Activated CD8-positive, alpha-beta memory T cell treated with anti-CD3 and anti-CD28 coated beads, Interleukin-2, amount 50 U/mL, for 1 hour (primary cell): ENCODE measurements at regions not wholly inside any gene's neighbourhood (a gene's known extent, or its start where the extent isn't known, plus 50 kb on each side); places are given as distances from the start of the nearest gene placed in this dataset.
A peak's percentile ranks its signal among the peaks of the same experiment; 100 is the strongest.

Experiments
- DNase-seq: peaks from one replicate; pipeline ENCODE4 v3.0.0-alpha.2; 2020; ENCODE audit errors: extremely low read depth

- DNase-seq = no peak
These were observed 195.2 kb downstream of the AXIN2 start for GRCh38 chr17:65366102-65366844.

DNA sequence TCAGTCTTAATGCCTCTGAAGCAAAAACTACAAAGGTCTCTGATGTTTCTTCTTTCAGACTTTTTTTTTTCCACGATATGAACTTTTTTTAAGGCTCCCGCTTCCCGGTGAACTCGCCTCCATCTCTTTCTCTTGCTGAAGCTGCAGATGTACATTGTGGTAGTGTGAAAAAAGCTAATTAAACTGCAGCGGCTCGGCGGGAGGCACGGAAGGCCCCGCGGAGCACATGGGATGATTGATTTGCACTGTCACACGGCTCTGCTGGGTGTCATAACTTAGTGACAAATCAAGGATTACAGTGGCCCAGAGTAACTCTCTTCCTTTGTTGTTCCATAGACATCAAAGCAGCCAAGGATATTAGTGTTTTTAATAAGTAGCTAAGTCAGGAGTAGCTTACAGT, 196.3 kb downstream of the AXIN2 start:
- DNase-seq = no peak

DNA sequence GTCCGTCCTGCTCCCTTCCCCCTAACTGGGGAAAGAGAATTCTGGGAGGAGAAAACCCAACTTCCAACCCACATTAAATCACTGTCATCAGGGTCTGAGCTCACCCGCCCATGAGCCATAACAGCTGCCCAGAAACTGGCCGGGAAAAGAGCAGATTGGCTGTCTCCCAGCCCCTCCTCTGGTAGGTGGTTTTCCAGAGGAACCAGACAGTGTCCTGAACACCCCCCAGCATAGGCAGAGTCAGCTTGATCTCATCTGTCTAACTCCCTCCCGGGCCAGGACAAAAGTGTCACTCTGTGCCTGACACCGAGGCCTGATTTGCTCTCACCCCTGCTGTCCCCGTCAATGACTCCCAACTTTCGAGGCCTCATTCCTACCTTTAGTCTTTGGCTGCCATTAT, 197.0 kb downstream of the AXIN2 start:
- no peak for DNase-seq

DNA sequence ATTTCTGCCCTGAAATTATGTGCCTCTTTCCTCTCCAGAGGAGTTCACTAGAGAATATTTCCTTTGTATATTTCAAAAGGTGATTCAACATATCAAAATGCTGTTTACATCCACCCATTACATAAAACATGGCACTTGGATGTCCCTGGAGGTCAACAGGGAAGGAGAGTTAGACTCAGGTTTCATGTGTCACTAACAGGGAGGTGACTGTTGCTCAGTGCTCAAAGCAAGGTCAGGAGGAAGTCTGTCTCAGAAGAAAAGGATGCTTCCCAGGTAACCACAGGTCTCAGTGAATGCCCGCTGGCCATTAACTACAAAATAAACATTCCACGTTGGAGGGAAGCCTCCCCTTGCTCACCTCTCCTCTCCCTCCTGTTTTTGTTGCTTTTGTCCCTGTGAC, 198.6 kb downstream of the AXIN2 start:
- DNase-seq = no peak

- DNase-seq = no peak
These were observed 200.4 kb downstream of the AXIN2 start for GRCh38 chr17:65360961-65361552.

DNA sequence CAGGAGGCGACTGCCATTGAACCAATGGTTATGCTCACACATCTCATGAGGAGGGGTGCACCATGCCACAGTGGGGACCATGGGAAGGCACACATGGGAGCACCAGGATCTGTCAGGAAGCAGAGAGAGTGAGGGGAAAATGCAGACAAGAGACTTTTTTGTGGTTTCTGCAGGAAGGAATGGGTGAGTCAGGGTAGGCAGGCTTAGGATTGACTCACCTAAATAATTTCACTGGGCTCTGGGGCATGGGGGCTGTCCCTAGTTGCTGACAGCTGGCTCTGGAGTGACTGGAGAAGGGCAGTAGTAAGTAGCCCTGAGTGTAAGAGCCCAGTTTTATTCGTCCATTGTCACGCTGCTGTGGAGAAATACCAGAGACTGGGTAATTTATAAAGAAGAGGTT, 202.4 kb downstream of the AXIN2 start:
- no peak for DNase-seq

GRCh38 chr17:65356536-65356935, 204.9 kb downstream of the AXIN2 start:
- no peak for DNase-seq

DNA sequence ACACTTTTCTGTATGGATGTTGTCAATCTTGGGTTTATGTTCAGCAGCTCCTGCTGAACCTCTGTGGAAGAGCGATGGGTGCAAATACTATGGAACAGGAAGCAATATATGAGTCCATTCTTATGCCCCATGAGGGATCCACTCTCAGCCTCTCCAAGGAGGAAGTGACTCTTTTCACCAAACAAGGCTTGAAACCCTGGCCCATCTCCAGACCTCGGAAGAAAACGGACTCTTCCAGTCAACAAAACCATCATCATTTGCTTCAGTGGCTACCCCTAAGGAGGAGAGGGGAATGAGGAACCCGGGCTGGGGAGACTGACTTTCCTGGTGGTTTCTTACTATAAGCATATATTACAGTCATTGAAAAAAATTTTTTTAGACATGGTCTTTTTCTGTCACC, 206.2 kb downstream of the AXIN2 start:
- no peak for DNase-seq

GRCh38 chr17:65349916-65350315, 211.5 kb downstream of the AXIN2 start:
- DNase-seq = no peak

DNA sequence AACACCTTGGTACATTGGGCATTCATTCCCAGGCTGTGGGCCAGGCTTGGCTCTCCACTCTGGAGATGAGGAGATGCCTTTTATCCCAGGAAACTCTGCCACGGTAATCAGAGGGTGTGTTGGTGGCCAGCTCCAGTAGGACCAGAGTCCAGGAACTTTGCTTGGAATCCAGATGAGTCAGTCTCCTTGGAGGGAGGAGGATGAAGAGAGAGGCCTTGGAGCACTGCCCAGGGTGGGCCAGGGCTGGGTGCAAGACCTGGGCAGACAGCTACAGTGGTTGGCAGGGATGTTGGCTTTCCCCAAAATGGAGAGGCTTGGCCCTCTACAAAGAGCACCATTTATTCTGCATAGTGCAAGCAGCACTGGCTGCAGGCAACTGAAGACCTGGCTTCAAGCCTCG, 209.0 kb downstream of the RGS9 start:
- no peak for DNase-seq

DNA sequence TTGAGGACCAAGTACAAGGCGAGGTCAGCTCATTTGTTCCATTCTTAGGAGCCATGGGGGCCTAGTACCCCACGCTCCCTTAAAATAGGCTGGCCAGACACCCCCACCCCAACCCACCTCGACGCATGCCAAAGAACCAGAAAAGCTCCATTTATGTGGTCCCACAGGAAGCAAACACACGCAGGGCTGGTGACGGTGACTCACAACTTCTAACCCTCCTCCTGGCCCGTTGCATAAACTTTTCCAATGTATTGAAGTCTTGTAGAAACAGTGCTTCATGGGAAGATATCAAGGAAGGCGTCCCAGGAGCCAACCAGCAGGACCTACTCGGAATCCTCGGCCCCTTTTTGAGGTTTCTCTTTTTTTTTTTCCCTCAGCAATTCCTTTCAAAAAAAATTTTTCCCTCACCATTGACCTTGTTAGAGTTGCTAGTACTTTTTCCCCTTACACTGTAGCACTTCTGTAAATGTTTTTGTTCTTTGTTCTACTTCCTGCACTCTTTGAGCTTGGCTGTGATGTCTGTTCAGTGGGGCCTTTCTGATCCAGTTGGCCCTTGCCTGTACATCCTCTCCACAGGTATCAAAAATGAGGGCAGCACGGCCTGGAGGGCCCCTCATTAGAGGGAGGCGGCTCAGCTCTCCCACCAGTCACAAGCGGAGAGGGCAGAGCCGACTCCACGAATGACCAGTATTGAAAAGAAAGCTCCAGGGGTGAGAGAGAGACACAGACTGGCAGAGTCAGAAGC, 208.3 kb downstream of the RGS9 start:
- peak; percentile 33 for DNase-seq

- no peak for DNase-seq
These were observed 203.2 kb downstream of the RGS9 start for GRCh38 chr17:65340401-65340800.

- no peak for DNase-seq
These were observed 197.2 kb downstream of the RGS9 start for GRCh38 chr17:65334406-65334805.

GRCh38 chr17:65332779-65333178, 195.6 kb downstream of the RGS9 start:
- no peak for DNase-seq

- no peak for DNase-seq
These were observed 195.2 kb downstream of the RGS9 start for GRCh38 chr17:65332375-65332774.

DNA sequence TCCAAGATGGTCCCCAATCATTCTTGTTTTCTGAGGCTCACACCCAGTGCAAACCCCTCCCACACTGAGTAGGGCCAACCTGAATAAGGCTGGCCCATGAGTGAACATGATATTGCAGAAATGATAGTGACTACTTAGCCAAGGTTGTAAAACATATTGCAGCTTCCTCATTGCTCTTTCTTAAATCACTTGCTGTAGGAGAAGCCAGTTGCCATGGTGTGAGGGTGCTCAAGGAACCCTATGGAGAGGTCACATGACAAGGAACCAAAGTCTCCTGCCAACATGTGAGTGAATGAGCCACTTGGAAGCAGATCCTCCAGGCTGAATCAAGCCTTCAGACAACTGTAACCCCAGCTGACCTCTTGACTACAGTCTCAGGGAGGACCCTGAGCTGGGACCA, 191.4 kb downstream of the RGS9 start:
- DNase-seq = no peak

- DNase-seq = no peak
These were observed 187.6 kb downstream of the RGS9 start for GRCh38 chr17:65324611-65325342.

- DNase-seq = no peak
These were observed 185.9 kb downstream of the RGS9 start for GRCh38 chr17:65323049-65323448.

GRCh38 chr17:65320820-65321219, 183.7 kb downstream of the RGS9 start:
- DNase-seq = no peak

- DNase-seq = no peak
These were observed 177.0 kb downstream of the RGS9 start for GRCh38 chr17:65314212-65314611.

- DNase-seq = no peak
These were observed 175.7 kb downstream of the RGS9 start for GRCh38 chr17:65312718-65313377.

DNA sequence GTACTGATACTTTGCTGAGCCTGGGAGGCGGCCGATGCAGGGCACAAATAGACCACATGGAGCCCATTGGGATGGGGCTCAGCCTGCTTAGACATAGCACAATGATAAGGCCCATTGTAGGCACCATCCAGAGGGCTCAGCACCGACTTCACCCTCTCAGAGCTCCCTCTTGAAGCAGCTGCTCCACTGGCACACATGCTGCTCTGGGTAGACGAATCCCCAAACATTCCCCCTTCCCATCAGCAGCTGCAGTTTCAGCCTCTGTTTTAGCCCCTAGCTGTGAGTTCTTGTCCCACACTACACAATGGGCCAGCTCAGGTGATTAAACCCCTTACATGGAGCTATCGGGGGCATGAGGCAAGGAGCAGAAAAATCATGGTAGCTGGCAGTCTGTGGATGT, 174.1 kb downstream of the RGS9 start:
- no peak for DNase-seq
